ENCODE measurements at regions not wholly inside any gene's neighbourhood (a gene's known extent, or its start where the extent isn't known, plus 50 kb on each side); places are given as distances from the start of the nearest gene placed in this dataset.

DNA sequence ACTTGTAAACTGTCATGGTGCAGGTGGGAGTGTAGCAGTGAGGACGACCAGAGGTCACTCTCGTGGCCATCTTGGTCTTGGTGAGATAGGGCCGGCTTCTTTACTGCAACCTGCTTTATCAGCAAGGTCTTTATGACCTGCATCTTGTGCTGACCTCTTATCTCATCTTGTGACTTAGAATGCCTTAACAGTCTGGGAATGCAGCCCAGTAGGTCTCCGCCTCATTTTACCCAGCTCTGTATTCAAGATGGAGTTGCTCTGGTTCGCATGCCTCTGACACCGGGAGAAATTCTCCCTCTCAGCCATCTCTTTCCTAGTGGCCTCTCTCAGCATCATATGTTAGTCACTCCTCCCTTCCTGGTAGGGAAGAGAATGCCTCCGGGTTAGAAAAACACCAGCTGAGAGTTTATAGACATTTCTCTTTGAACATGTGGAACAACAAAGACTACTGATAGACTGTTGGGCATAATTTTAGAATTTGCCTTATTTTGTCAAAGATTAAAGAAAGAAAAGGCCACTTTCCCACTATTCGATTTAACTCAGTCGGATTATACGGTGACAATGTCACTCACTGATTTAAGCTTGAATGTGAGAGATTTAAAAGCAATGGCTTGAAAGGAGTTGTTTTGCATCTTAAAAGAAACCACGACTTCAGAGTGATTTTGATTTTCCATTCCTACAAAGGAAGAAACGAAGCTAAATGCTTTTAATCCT lies 67.9 kb upstream of the SNX9 start (continued):
- TF ChIP-seq PHTF2 (CRISPR knock-in tag; IDR thresholded peaks at IDR 0.05) (peak; percentile 94; the same call in 1 of the 2 replicates), RBM34 (IDR thresholded peaks at IDR 0.05; ENCODE audit: borderline replicate concordance, insufficient read depth, low read length) (no peak), MCM7 (IDR thresholded peaks at IDR 0.05) (no peak), PURB (CRISPR knock-in tag; IDR thresholded peaks at IDR 0.05; ENCODE audit: low read depth) (no peak), SAFB (IDR thresholded peaks at IDR 0.05; ENCODE audit: borderline replicate concordance, low read depth, low read length) (no peak), BHLHE40 (IDR thresholded peaks at IDR 0.05; ENCODE audit: low read length) (no peak), BACH1 (tag; IDR thresholded peaks at IDR 0.05) (peak; percentile 89), ZFX (CRISPR knock-in tag; IDR thresholded peaks at IDR 0.05) (no peak), ETS2 (tag; IDR thresholded peaks at IDR 0.05; ENCODE audit: borderline replicate concordance, poor library complexity, severe bottlenecking) (peak; percentile 58), HCFC1 (IDR thresholded peaks at IDR 0.05; ENCODE audit: low read depth, low read length) (no peak), ZNF212 (CRISPR knock-in tag; IDR thresholded peaks at IDR 0.05) (peak; percentile 88; the same call in 1 of the 2 replicates), EHMT2 (IDR thresholded peaks at IDR 0.05) (no peak), DDX20 (tag; IDR thresholded peaks at IDR 0.05; ENCODE audit: low read depth) (peak; percentile 97), ERF (CRISPR knock-in tag; IDR thresholded peaks at IDR 0.05) (0 out of 2 replicates have a peak, but pooled peaks have one; percentile 54), SIX5 (IDR thresholded peaks at IDR 0.05; ENCODE audit: borderline replicate concordance in 1 of 2, insufficient read depth in 1 of 2, low read depth in 1 of 2, low read length in 2 of 2) (no peak)
- TF ChIP-seq, protein P1, sequence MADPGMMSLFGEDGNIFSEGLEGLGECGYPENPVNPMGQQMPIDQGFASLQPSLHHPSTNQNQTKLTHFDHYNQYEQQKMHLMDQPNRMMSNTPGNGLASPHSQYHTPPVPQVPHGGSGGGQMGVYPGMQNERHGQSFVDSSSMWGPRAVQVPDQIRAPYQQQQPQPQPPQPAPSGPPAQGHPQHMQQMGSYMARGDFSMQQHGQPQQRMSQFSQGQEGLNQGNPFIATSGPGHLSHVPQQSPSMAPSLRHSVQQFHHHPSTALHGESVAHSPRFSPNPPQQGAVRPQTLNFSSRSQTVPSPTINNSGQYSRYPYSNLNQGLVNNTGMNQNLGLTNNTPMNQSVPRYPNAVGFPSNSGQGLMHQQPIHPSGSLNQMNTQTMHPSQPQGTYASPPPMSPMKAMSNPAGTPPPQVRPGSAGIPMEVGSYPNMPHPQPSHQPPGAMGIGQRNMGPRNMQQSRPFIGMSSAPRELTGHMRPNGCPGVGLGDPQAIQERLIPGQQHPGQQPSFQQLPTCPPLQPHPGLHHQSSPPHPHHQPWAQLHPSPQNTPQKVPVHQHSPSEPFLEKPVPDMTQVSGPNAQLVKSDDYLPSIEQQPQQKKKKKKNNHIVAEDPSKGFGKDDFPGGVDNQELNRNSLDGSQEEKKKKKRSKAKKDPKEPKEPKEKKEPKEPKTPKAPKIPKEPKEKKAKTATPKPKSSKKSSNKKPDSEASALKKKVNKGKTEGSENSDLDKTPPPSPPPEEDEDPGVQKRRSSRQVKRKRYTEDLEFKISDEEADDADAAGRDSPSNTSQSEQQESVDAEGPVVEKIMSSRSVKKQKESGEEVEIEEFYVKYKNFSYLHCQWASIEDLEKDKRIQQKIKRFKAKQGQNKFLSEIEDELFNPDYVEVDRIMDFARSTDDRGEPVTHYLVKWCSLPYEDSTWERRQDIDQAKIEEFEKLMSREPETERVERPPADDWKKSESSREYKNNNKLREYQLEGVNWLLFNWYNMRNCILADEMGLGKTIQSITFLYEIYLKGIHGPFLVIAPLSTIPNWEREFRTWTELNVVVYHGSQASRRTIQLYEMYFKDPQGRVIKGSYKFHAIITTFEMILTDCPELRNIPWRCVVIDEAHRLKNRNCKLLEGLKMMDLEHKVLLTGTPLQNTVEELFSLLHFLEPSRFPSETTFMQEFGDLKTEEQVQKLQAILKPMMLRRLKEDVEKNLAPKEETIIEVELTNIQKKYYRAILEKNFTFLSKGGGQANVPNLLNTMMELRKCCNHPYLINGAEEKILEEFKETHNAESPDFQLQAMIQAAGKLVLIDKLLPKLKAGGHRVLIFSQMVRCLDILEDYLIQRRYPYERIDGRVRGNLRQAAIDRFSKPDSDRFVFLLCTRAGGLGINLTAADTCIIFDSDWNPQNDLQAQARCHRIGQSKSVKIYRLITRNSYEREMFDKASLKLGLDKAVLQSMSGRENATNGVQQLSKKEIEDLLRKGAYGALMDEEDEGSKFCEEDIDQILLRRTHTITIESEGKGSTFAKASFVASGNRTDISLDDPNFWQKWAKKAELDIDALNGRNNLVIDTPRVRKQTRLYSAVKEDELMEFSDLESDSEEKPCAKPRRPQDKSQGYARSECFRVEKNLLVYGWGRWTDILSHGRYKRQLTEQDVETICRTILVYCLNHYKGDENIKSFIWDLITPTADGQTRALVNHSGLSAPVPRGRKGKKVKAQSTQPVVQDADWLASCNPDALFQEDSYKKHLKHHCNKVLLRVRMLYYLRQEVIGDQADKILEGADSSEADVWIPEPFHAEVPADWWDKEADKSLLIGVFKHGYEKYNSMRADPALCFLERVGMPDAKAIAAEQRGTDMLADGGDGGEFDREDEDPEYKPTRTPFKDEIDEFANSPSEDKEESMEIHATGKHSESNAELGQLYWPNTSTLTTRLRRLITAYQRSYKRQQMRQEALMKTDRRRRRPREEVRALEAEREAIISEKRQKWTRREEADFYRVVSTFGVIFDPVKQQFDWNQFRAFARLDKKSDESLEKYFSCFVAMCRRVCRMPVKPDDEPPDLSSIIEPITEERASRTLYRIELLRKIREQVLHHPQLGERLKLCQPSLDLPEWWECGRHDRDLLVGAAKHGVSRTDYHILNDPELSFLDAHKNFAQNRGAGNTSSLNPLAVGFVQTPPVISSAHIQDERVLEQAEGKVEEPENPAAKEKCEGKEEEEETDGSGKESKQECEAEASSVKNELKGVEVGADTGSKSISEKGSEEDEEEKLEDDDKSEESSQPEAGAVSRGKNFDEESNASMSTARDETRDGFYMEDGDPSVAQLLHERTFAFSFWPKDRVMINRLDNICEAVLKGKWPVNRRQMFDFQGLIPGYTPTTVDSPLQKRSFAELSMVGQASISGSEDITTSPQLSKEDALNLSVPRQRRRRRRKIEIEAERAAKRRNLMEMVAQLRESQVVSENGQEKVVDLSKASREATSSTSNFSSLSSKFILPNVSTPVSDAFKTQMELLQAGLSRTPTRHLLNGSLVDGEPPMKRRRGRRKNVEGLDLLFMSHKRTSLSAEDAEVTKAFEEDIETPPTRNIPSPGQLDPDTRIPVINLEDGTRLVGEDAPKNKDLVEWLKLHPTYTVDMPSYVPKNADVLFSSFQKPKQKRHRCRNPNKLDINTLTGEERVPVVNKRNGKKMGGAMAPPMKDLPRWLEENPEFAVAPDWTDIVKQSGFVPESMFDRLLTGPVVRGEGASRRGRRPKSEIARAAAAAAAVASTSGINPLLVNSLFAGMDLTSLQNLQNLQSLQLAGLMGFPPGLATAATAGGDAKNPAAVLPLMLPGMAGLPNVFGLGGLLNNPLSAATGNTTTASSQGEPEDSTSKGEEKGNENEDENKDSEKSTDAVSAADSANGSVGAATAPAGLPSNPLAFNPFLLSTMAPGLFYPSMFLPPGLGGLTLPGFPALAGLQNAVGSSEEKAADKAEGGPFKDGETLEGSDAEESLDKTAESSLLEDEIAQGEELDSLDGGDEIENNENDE (IDR thresholded peaks at IDR 0.05; ENCODE audit: low read depth, low read length): no peak
- TF ChIP-seq, protein P2, sequence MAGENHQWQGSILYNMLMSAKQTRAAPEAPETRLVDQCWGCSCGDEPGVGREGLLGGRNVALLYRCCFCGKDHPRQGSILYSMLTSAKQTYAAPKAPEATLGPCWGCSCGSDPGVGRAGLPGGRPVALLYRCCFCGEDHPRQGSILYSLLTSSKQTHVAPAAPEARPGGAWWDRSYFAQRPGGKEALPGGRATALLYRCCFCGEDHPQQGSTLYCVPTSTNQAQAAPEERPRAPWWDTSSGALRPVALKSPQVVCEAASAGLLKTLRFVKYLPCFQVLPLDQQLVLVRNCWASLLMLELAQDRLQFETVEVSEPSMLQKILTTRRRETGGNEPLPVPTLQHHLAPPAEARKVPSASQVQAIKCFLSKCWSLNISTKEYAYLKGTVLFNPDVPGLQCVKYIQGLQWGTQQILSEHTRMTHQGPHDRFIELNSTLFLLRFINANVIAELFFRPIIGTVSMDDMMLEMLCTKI (IDR thresholded peaks at IDR 0.05; ENCODE audit: partially characterized antibody): no peak

Measured in K562 (cell line).